AG10803 (cell line): ENCODE measurements at regions not wholly inside any gene's neighbourhood (a gene's known extent, or its start where the extent isn't known, plus 50 kb on each side); places are given as distances from the start of the nearest gene placed in this dataset.

Source experiments
- DNase-seq: peaks from one replicate; pipeline ENCODE4 v3.0.0; 2010; ENCODE audit warnings: low read depth
- H3K4me3 ChIP-seq: 2 replicates; pipeline ENCODE4 v1.5.1; 2011; ENCODE audit warnings: mild to moderate bottlenecking, low read length, control low read depth
- CTCF ChIP-seq: conservative IDR thresholded peaks from 2 replicates; pipeline ENCODE4 v1.5.1; 2011; ENCODE audit warnings: mild to moderate bottlenecking, low read length, control low read depth, inconsistent platforms

- no peak for TF ChIP-seq CTCF
- no peak overlapping the region for H3K4me3 ChIP-seq
- DNase-seq, result no peak
Observed at GRCh38 chr6:155654474-155654873, 198.8 kb upstream of the NOX3 start.

- no peak for TF ChIP-seq CTCF
- H3K4me3 ChIP-seq, result no peak overlapping the region
- no peak for DNase-seq
Observed at GRCh38 chr6:155648301-155648700, 192.7 kb upstream of the NOX3 start.

GRCh38 chr6:155647354-155647753 is 191.7 kb upstream of the NOX3 start:
- no peak for TF ChIP-seq CTCF
- no peak for DNase-seq
- no peak overlapping the region for H3K4me3 ChIP-seq

- TF ChIP-seq CTCF, result no peak
- DNase-seq, result no peak
- no peak overlapping the region for H3K4me3 ChIP-seq
Observed at GRCh38 chr6:155646443-155646842, 190.8 kb upstream of the NOX3 start.

- TF ChIP-seq CTCF, result no peak
- no peak for DNase-seq
- no peak overlapping the region for H3K4me3 ChIP-seq
Observed at GRCh38 chr6:155645325-155645724, 189.7 kb upstream of the NOX3 start.

GRCh38 chr6:155641603-155642002 is 186.0 kb upstream of the NOX3 start:
- no peak for DNase-seq
- H3K4me3 ChIP-seq, result no peak overlapping the region
- no peak for TF ChIP-seq CTCF

- no peak overlapping the region for H3K4me3 ChIP-seq
- TF ChIP-seq CTCF, result no peak
- no peak for DNase-seq
Observed at GRCh38 chr6:155638200-155638599, 182.6 kb upstream of the NOX3 start.
